H1 (cell line): ENCODE measurements at regions not wholly inside any gene's neighbourhood (a gene's known extent, or its start where the extent isn't known, plus 50 kb on each side); places are given as distances from the start of the nearest gene placed in this dataset.
A peak's percentile ranks its signal among the peaks of the same experiment; 100 is the strongest.

ENCODE experiments used
- CTCF ChIA-PET: fragments of 300-600 bp; sonication (Branson Sonifier 250); formaldehyde crosslinking; loops from one replicate; lab custom pipeline; 2021; ENCODE audit not compliant: partially characterized antibody; lab: Charles Lee
- POLR2A ChIA-PET: fragments of 300-600 bp; sonication (Branson Sonifier 250); formaldehyde crosslinking; loops from one replicate; lab custom pipeline; 2021; ENCODE audit warnings: inconsistent platforms; ENCODE audit not compliant: partially characterized antibody; lab: Charles Lee
- DNase-seq, 2 experiments: peaks; one replicate each; pipeline versions ENCODE4 v3.0.0 to v3.0.0-alpha.2; 2010 to 2022; ENCODE audit warnings: low spot score in 2 of 2, low read depth in 1 of 2, mixed read lengths in 1 of 2
- FAIRE-seq: peaks from 2 replicates; lab custom pipeline; 2011; peaks lifted over from hg19 to GRCh38; lab: Jason Lieb, UNC
- H2AFZ ChIP-seq: 2 replicates; pipeline ENCODE4 v1.8.1; 2012; ENCODE audit warnings: low read length, inconsistent platforms
- H2AK5ac ChIP-seq: 2 replicates; pipeline ENCODE4 v1.6.1; 2013; ENCODE audit warnings: low read depth, low read length
- H2BK120ac ChIP-seq: replicated peaks from 2 replicates; pipeline ENCODE3; 2013; ENCODE audit warnings: low read depth, low read length, inconsistent platforms
- H2BK12ac ChIP-seq: 2 replicates; pipeline ENCODE4 v1.6.1; 2013; ENCODE audit warnings: low read depth, low read length
- H2BK15ac ChIP-seq: 2 replicates; pipeline ENCODE4 v1.6.1; 2013; ENCODE audit warnings: low read length
- H2BK20ac ChIP-seq: 2 replicates; pipeline ENCODE4 v1.6.1; 2013; ENCODE audit warnings: low read length
- H2BK5ac ChIP-seq: 2 replicates; pipeline ENCODE4 v1.6.1; 2013; ENCODE audit warnings: low read depth, low read length
- H3K14ac ChIP-seq: 2 replicates; pipeline ENCODE4 v1.6.1; 2013; ENCODE audit warnings: inconsistent platforms; ENCODE audit not compliant: insufficient read length
- H3K18ac ChIP-seq: 2 replicates; pipeline ENCODE4 v1.6.1; 2013; ENCODE audit warnings: low read length; ENCODE audit errors: extremely low read depth
- H3K23ac ChIP-seq: 2 replicates; pipeline ENCODE4 v1.6.1; 2013; ENCODE audit warnings: inconsistent platforms; ENCODE audit not compliant: insufficient read length
- H3K23me2 ChIP-seq: 2 replicates; pipeline ENCODE4 v1.6.1; 2013; ENCODE audit warnings: low read depth, low read length
- H3K27ac ChIP-seq: 2 replicates; pipeline ENCODE4 v1.6.1; 2011; ENCODE audit warnings: low read depth, low read length, inconsistent platforms
- H3K27me3 ChIP-seq, 4 experiments: replicated peaks in 1 of 4; 1 replicate in 1 of 4; 2 replicates in 3 of 4; pipeline versions ENCODE4 v1.6.1 to v1.8.1; 2011 to 2013; ENCODE audit warnings: low read length in 3 of 4, mild to moderate bottlenecking in 3 of 4, inconsistent platforms in 2 of 4, mixed read lengths in 2 of 4, moderate library complexity in 1 of 4; ENCODE audit not compliant: control insufficient read depth in 3 of 4, insufficient read depth in 3 of 4; ENCODE audit errors: extremely low read depth in 1 of 4
- H3K36me3 ChIP-seq, 4 experiments: 2 replicates each; pipeline versions ENCODE4 v1.6.1 to v1.8.1; 2011 to 2013; ENCODE audit warnings: mild to moderate bottlenecking in 4 of 4, low read length in 3 of 4, moderate library complexity in 2 of 4, control low read depth in 1 of 4, inconsistent platforms in 1 of 4; ENCODE audit not compliant: insufficient read depth in 4 of 4, control insufficient read depth in 2 of 4
- H3K4ac ChIP-seq: replicated peaks from 2 replicates; pipeline ENCODE3; 2013; ENCODE audit warnings: low read length, low read depth, mixed read lengths, inconsistent platforms; ENCODE audit not compliant: insufficient read length
- H3K4me1 ChIP-seq, 4 experiments: replicated peaks in 1 of 4; 1 replicate in 1 of 4; 2 replicates in 3 of 4; pipeline versions ENCODE4 v1.6.1 to v1.8.1; 2011 to 2013; ENCODE audit warnings: low read length in 3 of 4, inconsistent platforms in 2 of 4, mixed read lengths in 1 of 4; ENCODE audit not compliant: insufficient read depth in 4 of 4, control insufficient read depth in 3 of 4
- H3K4me2 ChIP-seq, 2 experiments: 2 replicates each; pipeline versions ENCODE4 v1.6.1 to v1.8.1; 2011 to 2013; ENCODE audit warnings: low read depth in 2 of 2, low read length in 2 of 2, control low read depth in 1 of 2, inconsistent platforms in 1 of 2, mild to moderate bottlenecking in 1 of 2; ENCODE audit not compliant: insufficient read depth in 1 of 2
- H3K4me3 ChIP-seq, 4 experiments: fragments of 200-600, 300-600 bp in 1 of 4; sonication (generic), shearing (Covaris generic), sonication (Bioruptor Twin) in 1 of 4; 2 replicates each; pipeline versions ENCODE4 v1.5.1 to v1.8.1; 2011 to 2016; ENCODE audit warnings: low read length in 4 of 4, low read depth in 3 of 4, control low read depth in 2 of 4, inconsistent platforms in 2 of 4, mild to moderate bottlenecking in 2 of 4, mixed read lengths in 1 of 4, moderate library complexity in 1 of 4; ENCODE audit not compliant: insufficient read depth in 2 of 4; ENCODE audit errors: extremely low read depth in 1 of 4
- H3K56ac ChIP-seq: replicated peaks from 2 replicates; pipeline ENCODE3; 2013; ENCODE audit warnings: low read depth, mild to moderate bottlenecking, mixed read lengths, low read length, inconsistent platforms; ENCODE audit not compliant: insufficient read length
- H3K79me1 ChIP-seq: 2 replicates; pipeline ENCODE4 v1.6.1; 2013; ENCODE audit warnings: low read depth, low read length, control low read depth
- H3K79me2 ChIP-seq, 2 experiments: 2 replicates each; pipeline versions ENCODE4 v1.6.1 to v1.8.1; 2012 to 2013; ENCODE audit warnings: low read length in 2 of 2, mild to moderate bottlenecking in 2 of 2, inconsistent platforms in 1 of 2; ENCODE audit not compliant: insufficient read depth in 2 of 2, control insufficient read depth in 1 of 2
- H3K9ac ChIP-seq, 4 experiments: replicated peaks in 1 of 4; 1 replicate in 1 of 4; 2 replicates in 3 of 4; pipeline versions ENCODE4 v1.6.1 to v1.8.1; 2011 to 2013; ENCODE audit warnings: low read depth in 3 of 4, low read length in 3 of 4, control low read depth in 2 of 4, mild to moderate bottlenecking in 2 of 4, moderate library complexity in 2 of 4, inconsistent platforms in 1 of 4; ENCODE audit errors: extremely low read depth in 1 of 4
- H3K9me3 ChIP-seq, 2 experiments: 2 replicates each; pipeline versions ENCODE4 v1.6.1 to v1.8.1; 2012 to 2013; ENCODE audit warnings: mild to moderate bottlenecking in 2 of 2, moderate library complexity in 2 of 2, control low read depth in 1 of 2, inconsistent platforms in 1 of 2, low read depth in 1 of 2, low read length in 1 of 2, mixed read lengths in 1 of 2; ENCODE audit not compliant: insufficient read depth in 2 of 2
- H4K20me1 ChIP-seq, 2 experiments: replicated peaks in 1 of 2; 2 replicates each; pipeline versions ENCODE3 to v1.8.1; 2011 to 2013; ENCODE audit warnings: inconsistent platforms in 2 of 2, low read length in 2 of 2, mild to moderate bottlenecking in 1 of 2; ENCODE audit not compliant: insufficient read depth in 2 of 2, control insufficient read depth in 1 of 2
- H4K5ac ChIP-seq: 2 replicates; pipeline ENCODE4 v1.6.1; 2013; ENCODE audit warnings: low read length, low read depth, mixed read lengths, inconsistent platforms; ENCODE audit not compliant: insufficient read length
- H4K8ac ChIP-seq: 2 replicates; pipeline ENCODE4 v1.8.0; 2013; ENCODE audit warnings: mild to moderate bottlenecking, moderate library complexity, low read length, inconsistent platforms; ENCODE audit not compliant: insufficient read depth; ENCODE audit errors: extremely low read depth
- H4K91ac ChIP-seq: replicated peaks from 2 replicates; pipeline ENCODE3; 2013; ENCODE audit warnings: low read length, mixed read lengths, inconsistent platforms; ENCODE audit not compliant: insufficient read length
- BACH1 ChIP-seq: IDR thresholded peaks from 2 replicates; pipeline ENCODE4 v1.6.1; 2012; ENCODE audit warnings: low read length, improper control_type of control experiment
- CBX8 ChIP-seq: fragments of 300-800, 300-1000 bp; sonication (generic); IDR thresholded peaks from 2 replicates; pipeline ENCODE4 v1.7.1; 2016; ENCODE audit warnings: low read depth, low read length, borderline replicate concordance
- CEBPB ChIP-seq: IDR thresholded peaks from 2 replicates; pipeline ENCODE4 v1.6.1; 2012; ENCODE audit warnings: low read depth, low read length
- CHD2 ChIP-seq: IDR thresholded peaks from 2 replicates; pipeline ENCODE4 v1.6.1; 2012; ENCODE audit warnings: low read length, improper control_type of control experiment
- EP300 ChIP-seq, 2 experiments: IDR thresholded peaks; 1 replicate in 1 of 2; 2 replicates in 1 of 2; pipeline ENCODE4 v1.6.1; 2011 to 2012; ENCODE audit warnings: low read depth in 2 of 2, low read length in 2 of 2, mild to moderate bottlenecking in 2 of 2, borderline replicate concordance in 1 of 2, inconsistent platforms in 1 of 2, moderate library complexity in 1 of 2
- POLR2A ChIP-seq, 2 experiments: IDR thresholded peaks; 1 replicate in 1 of 2; 2 replicates in 1 of 2; pipeline ENCODE4 v1.6.1; 2011; ENCODE audit warnings: low read depth in 2 of 2, low read length in 2 of 2, mild to moderate bottlenecking in 2 of 2; ENCODE audit errors: control extremely low read depth in 1 of 2
- WGBS, 2 experiments: shearing (Covaris generic) in 1 of 2; methylation state at CpG; one replicate each; pipeline versions ENCODE4 v1.1.6 to v1.1.7; 2013 to 2015; ENCODE audit warnings: low lambda C conversion rate in 2 of 2, mixed read lengths in 2 of 2, inconsistent platforms in 1 of 2, low coverage in 1 of 2, missing lambda C conversion rate in 1 of 2; ENCODE audit not compliant: insufficient replicate concordance in 2 of 2, insufficient coverage in 1 of 2, insufficient read length in 1 of 2; ENCODE audit errors: extremely low coverage in 1 of 2, missing lambda C conversion rate in 1 of 2; 5-methylcytosine and 5-hydroxymethylcytosine counted together
- TF ChIP-seq, protein P1 (sequence below): IDR thresholded peaks from 2 replicates; pipeline ENCODE4 v1.6.1; 2011; ENCODE audit warnings: low read depth, mild to moderate bottlenecking, low read length; ENCODE audit not compliant: insufficient read depth

DNA sequence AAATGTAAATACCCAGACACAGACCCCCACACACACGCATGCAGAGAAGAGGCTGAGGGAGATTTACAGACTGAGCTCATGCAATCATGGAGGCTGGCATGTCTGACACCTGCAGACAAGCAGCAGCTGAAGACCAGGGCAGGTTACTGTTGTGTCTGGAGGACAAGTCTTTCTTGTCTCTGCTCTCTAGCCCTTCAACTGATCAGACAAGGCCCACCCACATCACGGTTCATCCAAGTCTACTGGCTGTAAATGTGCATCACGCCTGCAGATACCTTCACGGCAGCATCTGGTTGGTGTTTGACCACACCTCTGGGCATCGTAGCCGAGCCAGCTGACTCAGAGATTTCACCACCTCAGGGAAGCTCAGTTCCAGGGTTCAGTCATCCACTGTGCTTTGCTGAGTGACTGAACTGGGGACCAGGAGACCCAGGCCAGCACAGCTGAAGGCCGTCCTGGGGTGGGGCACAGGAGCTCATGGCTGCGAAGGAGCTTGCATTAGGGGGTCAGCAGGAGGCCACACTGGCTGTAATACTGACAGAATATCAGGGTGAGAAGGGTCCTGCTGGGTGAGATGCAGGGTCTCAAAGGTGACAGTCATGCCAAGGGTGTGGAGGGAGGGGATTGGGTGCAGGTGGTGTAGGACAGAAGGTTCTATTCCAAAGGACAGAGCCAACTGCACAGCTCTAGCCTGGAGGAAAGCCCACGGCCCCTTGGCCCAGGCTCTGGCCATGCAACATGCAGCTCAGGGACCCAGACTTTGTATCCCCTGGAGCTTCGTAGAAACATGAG, 304.9 kb downstream of the BRD1 start:
- no peak overlapping the region for H2BK12ac ChIP-seq
- no peak overlapping the region for H2BK20ac ChIP-seq
- H3K56ac ChIP-seq = no peak overlapping the region
- TF ChIP-seq EP300 (IDR thresholded peaks at IDR 0.05; ENCODE audit: borderline replicate concordance in 1 of 2, low read depth in 2 of 2, low read length in 2 of 2) (no peak), BACH1 (no peak), POLR2A (IDR thresholded peaks at IDR 0.05; ENCODE audit: control extremely low read depth in 1 of 2, low read depth in 2 of 2, low read length in 2 of 2) (no peak), CEBPB (no peak), CBX8 (no peak), CHD2 (no peak)
- TF ChIP-seq, protein P1, sequence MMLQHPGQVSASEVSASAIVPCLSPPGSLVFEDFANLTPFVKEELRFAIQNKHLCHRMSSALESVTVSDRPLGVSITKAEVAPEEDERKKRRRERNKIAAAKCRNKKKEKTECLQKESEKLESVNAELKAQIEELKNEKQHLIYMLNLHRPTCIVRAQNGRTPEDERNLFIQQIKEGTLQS = no peak
- no peak overlapping the region for H2AK5ac ChIP-seq
- H3K27ac ChIP-seq = no peak overlapping the region
- H2BK15ac ChIP-seq = 0 out of 2 replicates have a peak overlapping the region, but pooled peaks have one; percentile 81
- no peak overlapping the region for H4K5ac ChIP-seq
- no peak overlapping the region for H2BK120ac ChIP-seq
- 0 out of 2 replicates have a peak overlapping the region, but pooled peaks have one; percentile 44 for H2BK5ac ChIP-seq
- 89% methylated on average over 10 of the region's 10 CpGs; no CpG with 5 or more reads in 1 of the 2 experiments for WGBS, 2 experiments
- FAIRE-seq (no peak), DNase-seq (no peak)
- H3K79me2 ChIP-seq = no peaks in the 10 kb centered on the region; a peak in 1 of 4 replicates
- H3K4me2 ChIP-seq = no peak overlapping the region
- H3K4ac ChIP-seq = no peak overlapping the region
- H3K36me3 ChIP-seq = no peaks in the 10 kb centered on the region
- H3K9ac ChIP-seq = no peak overlapping the region
- 0 out of 4 replicates have a peak, but pooled peaks cover 0 to 3% of the 10 kb centered on the region in 2 experiments for H3K9me3 ChIP-seq
- no peak overlapping the region; the same call in 1 of the 2 replicates for H4K8ac ChIP-seq
- H4K91ac ChIP-seq = no peak overlapping the region
- no peak overlapping the region for H3K23ac ChIP-seq
- H3K23me2 ChIP-seq = 0 out of 2 replicates have a peak, but pooled peaks cover 2% of the 10 kb centered on the region
- ChIA-PET POLR2A (interaction anchor here (1.1 to 1.3 kb wide), 2 partner anchors 9 to 14 kb away, joined by 3 to 5 read pairs; no protein-coding TSS in a partner anchor), CTCF (interaction anchor here (1.3 to 3.1 kb wide), 4 partner anchors 12 to 218 kb away, joined by 3 to 15 read pairs (median 4); no protein-coding TSS in a partner anchor)
- H3K4me3 ChIP-seq = no peak overlapping the region
- no peak overlapping the region for H3K14ac ChIP-seq
- peaks cover 0 to 6% (median 3%) of the 10 kb centered on the region in 4 experiments; a peak in 3 of 7 replicates for H3K4me1 ChIP-seq
- H3K79me1 ChIP-seq = no peaks in the 10 kb centered on the region; the same call in 1 of the 2 replicates
- H4K20me1 ChIP-seq = peaks cover 0 to 2% of the 10 kb centered on the region in 2 experiments
- H3K18ac ChIP-seq = no peak overlapping the region; the same call in 1 of the 2 replicates
- no peaks in the 10 kb centered on the region for H3K27me3 ChIP-seq
- H2AFZ ChIP-seq = no peak overlapping the region
